ENCODE measurements at regions not wholly inside any gene's neighbourhood (a gene's known extent, or its start where the extent isn't known, plus 50 kb on each side); places are given as distances from the start of the nearest gene placed in this dataset.

DNA sequence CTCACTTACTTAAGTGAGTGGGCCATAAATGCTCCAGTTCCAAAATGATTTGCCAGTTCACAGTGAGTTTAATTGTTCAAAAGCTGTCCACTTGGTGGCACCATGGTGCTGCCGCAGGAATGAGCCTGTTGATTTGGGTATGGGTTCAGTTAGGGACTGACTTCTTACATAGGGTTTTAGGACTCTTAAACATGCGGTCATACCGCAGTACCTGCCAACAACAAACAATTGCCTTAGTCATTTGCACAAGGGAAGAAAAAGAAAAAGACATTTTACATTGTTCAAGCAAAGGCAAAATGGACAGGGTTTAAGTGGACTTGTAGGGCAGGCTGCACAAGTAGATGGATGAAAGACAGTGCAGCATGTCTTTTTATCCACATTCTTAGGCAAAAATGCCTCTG is 80.0 kb upstream of the DBX2 start (continued):
- TF ChIP-seq, protein P1, sequence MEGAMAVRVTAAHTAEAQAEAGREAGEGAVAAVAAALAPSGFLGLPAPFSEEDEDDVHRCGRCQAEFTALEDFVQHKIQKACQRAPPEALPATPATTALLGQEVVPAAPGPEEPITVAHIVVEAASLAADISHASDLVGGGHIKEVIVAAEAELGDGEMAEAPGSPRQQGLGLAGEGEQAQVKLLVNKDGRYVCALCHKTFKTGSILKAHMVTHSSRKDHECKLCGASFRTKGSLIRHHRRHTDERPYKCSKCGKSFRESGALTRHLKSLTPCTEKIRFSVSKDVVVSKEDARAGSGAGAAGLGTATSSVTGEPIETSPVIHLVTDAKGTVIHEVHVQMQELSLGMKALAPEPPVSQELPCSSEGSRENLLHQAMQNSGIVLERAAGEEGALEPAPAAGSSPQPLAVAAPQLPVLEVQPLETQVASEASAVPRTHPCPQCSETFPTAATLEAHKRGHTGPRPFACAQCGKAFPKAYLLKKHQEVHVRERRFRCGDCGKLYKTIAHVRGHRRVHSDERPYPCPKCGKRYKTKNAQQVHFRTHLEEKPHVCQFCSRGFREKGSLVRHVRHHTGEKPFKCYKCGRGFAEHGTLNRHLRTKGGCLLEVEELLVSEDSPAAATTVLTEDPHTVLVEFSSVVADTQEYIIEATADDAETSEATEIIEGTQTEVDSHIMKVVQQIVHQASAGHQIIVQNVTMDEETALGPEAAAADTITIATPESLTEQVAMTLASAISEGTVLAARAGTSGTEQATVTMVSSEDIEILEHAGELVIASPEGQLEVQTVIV (IDR thresholded peaks at IDR 0.05; ENCODE audit: borderline replicate concordance, partially characterized antibody), result no peak
- TF ChIP-seq KDM1A (IDR thresholded peaks at IDR 0.05; ENCODE audit: borderline replicate concordance), result no peak
- TF ChIP-seq, protein P2, sequence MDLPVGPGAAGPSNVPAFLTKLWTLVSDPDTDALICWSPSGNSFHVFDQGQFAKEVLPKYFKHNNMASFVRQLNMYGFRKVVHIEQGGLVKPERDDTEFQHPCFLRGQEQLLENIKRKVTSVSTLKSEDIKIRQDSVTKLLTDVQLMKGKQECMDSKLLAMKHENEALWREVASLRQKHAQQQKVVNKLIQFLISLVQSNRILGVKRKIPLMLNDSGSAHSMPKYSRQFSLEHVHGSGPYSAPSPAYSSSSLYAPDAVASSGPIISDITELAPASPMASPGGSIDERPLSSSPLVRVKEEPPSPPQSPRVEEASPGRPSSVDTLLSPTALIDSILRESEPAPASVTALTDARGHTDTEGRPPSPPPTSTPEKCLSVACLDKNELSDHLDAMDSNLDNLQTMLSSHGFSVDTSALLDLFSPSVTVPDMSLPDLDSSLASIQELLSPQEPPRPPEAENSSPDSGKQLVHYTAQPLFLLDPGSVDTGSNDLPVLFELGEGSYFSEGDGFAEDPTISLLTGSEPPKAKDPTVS (IDR thresholded peaks at IDR 0.05; ENCODE audit: low read depth, low read length), result no peak
- TF ChIP-seq RAD21 (IDR thresholded peaks at IDR 0.05; ENCODE audit: insufficient read depth, low read depth, low read length), result peak; percentile 88

DNA sequence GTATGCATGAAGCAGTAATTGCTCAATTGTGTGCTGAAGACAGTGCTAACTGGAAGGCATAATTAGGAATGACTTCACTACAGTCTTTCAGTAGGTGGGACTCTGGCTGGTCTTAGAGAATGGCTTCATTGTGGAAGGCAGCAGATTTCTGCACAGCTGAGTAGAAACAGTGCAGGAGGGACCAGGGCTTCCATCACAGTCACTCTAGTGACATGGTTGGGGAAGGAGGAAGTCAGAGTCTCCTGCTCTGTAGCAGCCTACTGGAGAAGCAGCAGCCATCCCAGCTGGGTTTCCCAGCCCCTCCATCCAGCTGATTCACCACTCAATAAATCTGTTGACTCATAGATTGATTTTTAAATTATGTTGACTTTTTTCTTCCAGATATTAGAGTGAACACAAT is 80.6 kb upstream of the DBX2 start:
- in situ Hi-C loops (cut with MboI), result no loop called here
- no TSS peak for BruUV-seq (replicated peaks)
- TF ChIP-seq ZNF207 (IDR thresholded peaks at IDR 0.05; ENCODE audit: borderline replicate concordance) (no peak), WRNIP1 (IDR thresholded peaks at IDR 0.05; ENCODE audit: borderline replicate concordance, low read depth, low read length) (no peak), SUZ12 (IDR thresholded peaks at IDR 0.05; ENCODE audit: unreplicated experiment) (no peak), USF1 (IDR thresholded peaks at IDR 0.05; ENCODE audit: borderline replicate concordance, extremely low read length, insufficient read depth, low read depth, low read length) (no peak), FOXK2 (IDR thresholded peaks at IDR 0.05) (no peak), NRF1 (conservative IDR thresholded peaks at IDR 0.05; ENCODE audit: low read depth, low read length) (no peak), ZZZ3 (IDR thresholded peaks at IDR 0.05; ENCODE audit: control insufficient read depth, insufficient read length, low read depth) (no peak), MXI1 (IDR thresholded peaks at IDR 0.05; ENCODE audit: low read depth, low read length) (no peak), TCF7 (IDR thresholded peaks at IDR 0.05; ENCODE audit: borderline replicate concordance) (no peak)
- TF ChIP-seq, protein P3, sequence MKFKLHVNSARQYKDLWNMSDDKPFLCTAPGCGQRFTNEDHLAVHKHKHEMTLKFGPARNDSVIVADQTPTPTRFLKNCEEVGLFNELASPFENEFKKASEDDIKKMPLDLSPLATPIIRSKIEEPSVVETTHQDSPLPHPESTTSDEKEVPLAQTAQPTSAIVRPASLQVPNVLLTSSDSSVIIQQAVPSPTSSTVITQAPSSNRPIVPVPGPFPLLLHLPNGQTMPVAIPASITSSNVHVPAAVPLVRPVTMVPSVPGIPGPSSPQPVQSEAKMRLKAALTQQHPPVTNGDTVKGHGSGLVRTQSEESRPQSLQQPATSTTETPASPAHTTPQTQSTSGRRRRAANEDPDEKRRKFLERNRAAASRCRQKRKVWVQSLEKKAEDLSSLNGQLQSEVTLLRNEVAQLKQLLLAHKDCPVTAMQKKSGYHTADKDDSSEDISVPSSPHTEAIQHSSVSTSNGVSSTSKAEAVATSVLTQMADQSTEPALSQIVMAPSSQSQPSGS (IDR thresholded peaks at IDR 0.05; ENCODE audit: low read length), result no peak

More for the DNA sequence above, 80.6 kb upstream of the DBX2 start:
- Histone ChIP-seq H3K27me3 (replicated peaks in 1 of 2; ENCODE audit: control insufficient read depth in 2 of 2, insufficient read depth in 2 of 2, low read length in 1 of 2) (no peaks in the 10 kb centered on the region), H3K4me3 (no peak overlapping the region), H3K9ac (ENCODE audit: control insufficient read depth, insufficient read depth, low read length) (no peak overlapping the region), H2AFZ (ENCODE audit: control insufficient read depth, low read depth, low read length) (no peak overlapping the region), H3K9me3 (replicated peaks; ENCODE audit: control insufficient read depth, insufficient read depth, low read length) (no peaks in the 10 kb centered on the region), H3K4me2 (ENCODE audit: control insufficient read depth, insufficient read depth) (no peak overlapping the region), H3K79me2 (ENCODE audit: control insufficient read depth, insufficient read depth, low read length) (no peaks in the 10 kb centered on the region), H3K4me1 (ENCODE audit: control insufficient read depth, insufficient read depth, low read length) (no peaks in the 10 kb centered on the region), H4K20me1 (ENCODE audit: control insufficient read depth, insufficient read depth) (no peaks in the 10 kb centered on the region), H3K36me3 (ENCODE audit: control insufficient read depth in 2 of 2, insufficient read depth in 2 of 2, low read length in 1 of 2) (no peaks in the 10 kb centered on the region), H3K27ac (ENCODE audit: control insufficient read depth, insufficient read depth) (no peak overlapping the region)
- intact Hi-C loops (cut with micrococcal nuclease; ENCODE audit: unreplicated experiment), result no loop called here
- RAD21 ChIA-PET (ENCODE audit: unreplicated experiment), result interaction anchor here (1.0 to 1.7 kb wide), 2 partner anchors 257 to 413 kb away, joined by 3 to 6 read pairs; no protein-coding TSS in a partner anchor
- CTCF ChIA-PET, result interaction anchor here (1.6 to 1.7 kb wide), 2 partner anchors 11 to 412 kb away, joined by 4 read pairs; no protein-coding TSS in a partner anchor
- DNase-seq (ENCODE audit: low read depth, low spot score), result no peak
- ATAC-seq, result no peak
- POLR2A ChIA-PET, result no interaction called here
- no peak for FAIRE-seq
- SMC1A ChIA-PET (ENCODE audit: uncharacterized antibody, unreplicated experiment), result no interaction called here
